Esophagus muscularis mucosa (tissue), 3 donors: ENCODE measurements at regions not wholly inside any gene's neighbourhood (a gene's known extent, or its start where the extent isn't known, plus 50 kb on each side); places are given as distances from the start of the nearest gene placed in this dataset.

Source experiments
- EP300 ChIP-seq: sonication (generic); formaldehyde crosslinking; IDR thresholded peaks from one replicate; pipeline ENCODE4 v1.6.1; 2017; ENCODE audit warnings: antibody characterized with exemption
- POLR2AphosphoS5 ChIP-seq, 2 donors: sonication (generic); formaldehyde crosslinking; IDR thresholded peaks; one replicate each; pipeline ENCODE4 v1.6.1; 2017; ENCODE audit warnings: antibody characterized with exemption in 2 of 2

- TF ChIP-seq EP300 = no peak
- TF ChIP-seq POLR2AphosphoS5 (IDR thresholded peaks at IDR 0.05) = no peak
These were observed 505.0 kb downstream of the TECRL start for GRCh38 chr4:63904201-63904600.
